HG03108 (cell line): ENCODE measurements at regions not wholly inside any gene's neighbourhood (a gene's known extent, or its start where the extent isn't known, plus 50 kb on each side); places are given as distances from the start of the nearest gene placed in this dataset.

Experiments used
- ATAC-seq: cut with Tn5 transposase; IDR thresholded peaks from one replicate; pipeline ENCODE4 v1.9.1; 2021; ENCODE audit warnings: moderate library complexity; ENCODE audit not compliant: unreplicated experiment

DNA sequence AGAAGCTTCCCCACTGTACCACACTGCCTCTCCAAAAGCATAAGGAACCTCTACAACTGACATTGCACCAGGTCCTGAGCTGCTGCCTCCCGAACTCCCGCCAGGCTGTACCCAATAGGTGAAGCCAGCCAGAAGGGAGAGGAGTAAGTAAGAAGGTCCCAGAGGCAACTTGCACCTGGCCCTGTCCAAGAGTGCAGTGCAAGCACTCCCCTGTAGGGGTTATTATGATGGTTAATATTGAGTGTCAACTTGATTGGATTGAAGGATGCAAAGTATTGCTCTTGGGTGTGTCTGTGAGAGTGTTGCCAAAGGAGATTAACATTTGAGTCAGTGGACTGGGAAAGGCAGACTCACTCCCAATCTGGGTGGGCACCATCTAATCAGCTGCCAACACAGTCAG lies 879.3 kb upstream of the SLIT2 start:
- ATAC-seq = no peak

DNA sequence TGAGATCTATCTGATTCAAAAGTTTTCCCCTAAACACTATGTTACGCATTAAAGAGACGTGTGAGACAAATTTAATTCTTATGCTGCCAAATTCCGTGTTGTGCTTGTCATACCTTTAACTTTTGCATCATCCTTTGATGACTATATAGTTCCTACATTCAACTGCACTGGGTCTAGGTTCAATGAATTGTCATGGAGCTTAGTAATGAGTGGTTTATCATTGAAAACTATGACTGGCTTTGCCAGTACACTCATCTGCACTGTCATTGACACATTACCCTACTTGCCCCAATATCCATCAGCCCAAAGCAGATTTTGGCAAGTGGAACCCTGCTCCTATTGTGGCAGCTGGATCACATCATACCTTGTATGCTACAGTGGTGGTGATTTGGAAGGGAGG lies 882.9 kb upstream of the SLIT2 start:
- no peak for ATAC-seq

GRCh38 chr4:19366916-19367315 lies 884.8 kb upstream of the SLIT2 start:
- ATAC-seq = no peak

GRCh38 chr4:19358015-19358414 lies 893.7 kb upstream of the SLIT2 start:
- no peak for ATAC-seq

- no peak for ATAC-seq
Measured at GRCh38 chr4:19349416-19349815, 902.3 kb upstream of the SLIT2 start.

- no peak for ATAC-seq
Measured at GRCh38 chr4:19348746-19349145, 903.0 kb upstream of the SLIT2 start.

- ATAC-seq = no peak
Measured at GRCh38 chr4:19346636-19347035, 905.1 kb upstream of the SLIT2 start.

- no peak for ATAC-seq
Measured at GRCh38 chr4:19329631-19330030, 922.1 kb upstream of the SLIT2 start.

DNA sequence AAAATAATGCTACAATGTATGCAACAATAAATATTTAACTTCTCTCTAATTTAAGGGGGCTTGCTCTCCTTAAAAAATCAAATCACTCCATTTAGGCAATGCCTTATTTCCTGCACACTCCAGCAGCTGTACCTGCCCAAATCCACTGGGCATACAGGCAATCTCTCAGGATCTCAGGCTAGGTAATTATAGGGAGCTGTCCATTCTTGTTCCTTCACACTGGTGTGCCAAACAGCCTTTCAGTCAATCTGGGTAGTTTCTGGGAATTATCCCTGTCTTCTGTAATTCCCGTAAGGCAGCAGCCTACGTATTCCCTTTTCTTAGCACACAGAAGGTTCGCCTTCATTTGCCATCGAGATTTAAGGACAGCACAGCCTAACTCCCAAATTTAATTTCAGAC lies 922.6 kb upstream of the SLIT2 start:
- no peak for ATAC-seq

- no peak for ATAC-seq
Measured at GRCh38 chr4:19327364-19327763, 924.3 kb upstream of the SLIT2 start.

DNA sequence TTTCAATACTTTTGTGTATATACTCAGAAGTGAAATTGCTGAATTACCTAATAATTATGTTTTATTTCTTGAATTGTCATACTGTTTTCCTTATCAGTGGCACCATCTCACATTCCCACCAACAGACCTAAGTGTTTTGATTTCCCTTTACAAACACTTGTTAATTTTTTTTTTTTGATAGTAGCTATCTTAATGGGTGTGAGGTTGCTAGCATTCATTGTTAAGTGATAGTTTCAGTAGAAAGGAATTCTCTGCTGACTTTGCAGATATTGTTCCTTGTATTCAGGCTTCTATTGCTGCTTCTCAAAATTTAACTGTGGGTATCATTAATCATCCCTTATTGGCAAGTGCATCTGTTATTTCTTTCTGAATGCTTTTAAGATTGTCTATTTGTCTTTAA lies 927.5 kb upstream of the SLIT2 start:
- no peak for ATAC-seq

DNA sequence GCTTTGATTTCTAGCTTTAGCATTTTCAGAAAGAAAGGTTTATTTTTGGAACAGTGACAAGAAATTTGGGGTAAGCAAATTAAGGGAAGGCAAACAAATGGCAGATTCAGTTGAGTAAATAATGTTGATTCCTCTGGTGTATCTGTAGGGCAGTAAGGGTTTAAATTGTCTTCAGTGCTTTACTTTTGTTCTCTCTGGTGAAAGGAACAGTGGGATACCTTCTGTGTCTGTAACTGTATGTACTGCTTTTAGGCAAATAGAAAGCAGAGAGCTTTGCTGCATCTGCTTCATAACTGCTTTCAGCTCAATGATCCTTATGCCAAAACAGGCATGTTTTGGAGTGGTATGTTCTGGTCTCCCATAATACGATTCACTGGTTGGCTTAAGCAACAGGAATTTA lies 932.1 kb upstream of the SLIT2 start:
- no peak for ATAC-seq

- no peak for ATAC-seq
Measured at GRCh38 chr4:19317377-19317776, 934.3 kb upstream of the SLIT2 start.

DNA sequence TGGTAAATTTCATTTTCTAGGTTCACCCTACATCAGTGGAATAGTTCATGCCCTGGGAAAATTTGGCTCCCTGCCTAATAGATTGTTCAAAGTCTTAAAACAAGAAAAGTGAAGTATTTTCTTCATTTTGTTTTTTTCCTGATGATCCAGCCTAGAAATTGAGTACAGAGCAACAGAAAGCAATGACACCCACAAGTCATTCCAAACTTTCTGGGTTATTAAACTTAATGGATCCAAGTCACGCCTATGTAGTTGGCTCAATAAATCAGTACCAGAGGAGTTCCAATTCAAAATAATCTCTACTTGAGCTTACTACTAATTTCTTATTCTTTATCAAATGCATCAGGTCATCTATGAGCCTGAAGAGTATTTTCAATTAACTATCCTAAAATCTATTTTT lies 937.6 kb upstream of the SLIT2 start:
- ATAC-seq = no peak

GRCh38 chr4:19309378-19309777 lies 942.3 kb upstream of the SLIT2 start:
- no peak for ATAC-seq

DNA sequence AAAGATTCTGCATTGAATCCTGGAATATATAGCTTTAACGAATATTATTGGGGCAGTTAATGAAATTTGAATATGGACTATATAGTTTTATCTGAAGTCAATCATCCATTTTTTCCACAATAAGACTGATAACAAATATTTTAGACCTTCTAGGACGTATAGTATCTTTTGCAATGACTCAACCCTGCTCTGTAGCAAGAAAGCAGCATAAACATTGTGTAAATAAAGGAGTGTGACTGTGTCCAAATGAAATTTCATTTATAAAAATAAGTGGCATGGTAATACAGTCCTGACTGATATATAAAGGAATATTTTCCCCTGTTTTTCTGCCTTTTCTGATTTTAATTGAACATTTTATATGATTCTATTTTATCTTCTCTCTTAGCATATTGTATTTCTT lies 947.7 kb upstream of the SLIT2 start:
- no peak for ATAC-seq

DNA sequence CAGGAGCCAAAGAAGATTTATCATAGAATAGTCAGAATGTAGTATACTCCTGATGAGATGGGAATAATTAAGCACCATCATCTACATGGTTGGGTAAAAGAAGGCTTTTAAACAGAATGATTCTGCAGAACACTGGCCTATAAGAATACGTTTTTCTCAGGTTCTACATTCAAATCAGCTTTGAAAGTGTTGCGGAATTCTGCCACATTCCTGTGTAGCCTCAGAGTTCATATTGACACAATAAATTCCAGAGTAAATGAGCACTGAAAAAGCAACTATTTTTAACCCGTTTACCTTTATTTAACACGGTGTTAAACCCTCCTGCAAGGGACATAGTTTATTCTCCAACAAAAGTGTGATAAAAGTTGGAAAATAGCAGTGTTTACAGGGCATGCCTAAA lies 950.2 kb upstream of the SLIT2 start:
- ATAC-seq = no peak

DNA sequence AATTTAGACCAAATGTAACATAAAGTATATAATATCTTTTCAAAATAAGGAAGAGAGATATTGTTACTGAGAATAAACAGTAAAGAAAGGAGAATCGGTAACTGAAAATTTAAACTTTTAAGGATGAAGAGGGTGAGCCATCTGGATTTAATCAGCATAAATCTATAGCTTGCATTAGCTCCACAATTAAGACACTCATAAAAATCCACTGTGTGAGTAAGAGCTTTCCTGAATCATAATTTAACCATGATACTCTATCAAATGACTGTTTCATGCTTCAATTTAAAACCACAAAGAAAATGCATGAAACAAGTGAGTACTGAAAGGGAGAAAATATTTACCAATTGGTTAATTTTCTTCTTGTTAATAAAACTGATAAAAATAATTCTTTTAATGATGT lies 951.5 kb upstream of the SLIT2 start:
- ATAC-seq = no peak

DNA sequence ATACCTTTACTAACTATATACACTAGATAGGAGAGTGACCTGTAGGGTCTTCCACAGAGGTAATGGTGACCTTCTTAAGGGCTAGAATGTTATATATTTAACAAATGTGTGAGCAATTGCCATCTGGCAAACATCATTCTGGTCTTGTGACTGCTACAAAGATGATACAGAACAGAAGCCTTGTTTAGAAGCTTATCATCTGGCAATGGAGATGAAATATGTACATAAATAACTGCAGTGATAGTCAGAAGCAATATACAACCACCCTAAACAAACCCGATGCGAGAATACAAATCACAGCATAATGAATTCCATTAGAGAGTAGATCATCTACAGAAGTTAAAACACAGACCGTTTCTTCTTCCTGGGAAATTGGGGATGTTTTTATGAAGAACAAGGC lies 952.7 kb upstream of the SLIT2 start:
- ATAC-seq = no peak

- no peak for ATAC-seq
Measured at GRCh38 chr4:19293781-19294180, 957.9 kb upstream of the SLIT2 start.

- ATAC-seq = no peak
Measured at GRCh38 chr4:19293080-19293479, 958.6 kb upstream of the SLIT2 start.

GRCh38 chr4:19286924-19287323 lies 964.8 kb upstream of the SLIT2 start:
- ATAC-seq = no peak

DNA sequence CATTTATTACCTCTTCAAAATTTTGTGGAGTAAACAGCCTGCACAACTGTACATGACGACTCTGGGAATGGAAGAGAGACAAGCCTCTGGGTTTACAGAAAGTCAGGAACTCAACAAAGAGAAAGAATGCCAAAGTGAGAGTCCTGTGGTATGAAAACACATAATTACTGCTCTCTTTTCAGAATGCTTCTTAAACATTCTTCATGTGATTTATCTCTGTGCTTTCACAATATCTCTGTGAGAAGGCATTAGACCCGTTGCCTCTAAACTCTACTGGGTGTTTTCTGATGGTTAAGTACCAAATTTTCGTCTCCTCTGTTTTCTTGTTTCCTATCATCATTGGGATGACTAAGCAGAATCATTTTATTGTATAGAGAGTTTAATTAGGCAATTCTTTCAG lies 966.6 kb upstream of the SLIT2 start:
- no peak for ATAC-seq

DNA sequence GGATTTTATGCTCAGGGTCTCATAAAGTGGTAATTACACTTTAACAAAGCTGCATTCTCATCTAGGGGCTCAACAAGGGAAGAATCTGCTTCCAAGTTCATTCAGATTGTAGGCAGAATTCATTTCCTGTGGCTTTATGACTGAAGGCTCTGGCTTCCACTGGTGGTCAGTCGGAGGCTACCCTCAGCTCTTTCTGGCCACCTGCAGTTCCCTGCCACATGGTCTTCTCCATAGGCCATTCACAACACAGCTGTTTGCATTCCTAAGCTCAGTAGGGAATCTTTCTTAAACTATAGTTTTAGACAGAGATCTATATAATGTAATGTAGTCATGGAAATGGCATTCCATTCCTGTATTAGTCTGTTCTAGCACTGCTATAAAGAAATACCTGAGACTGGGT lies 973.0 kb upstream of the SLIT2 start:
- ATAC-seq = no peak
